ENCODE measurements at regions not wholly inside any gene's neighbourhood (a gene's known extent, or its start where the extent isn't known, plus 50 kb on each side); places are given as distances from the start of the nearest gene placed in this dataset.
"Not testable (repeated sequence)": the region's sequence is repeated elsewhere in the genome, so short reads cannot be mapped to it uniquely, and the experiment has no call there.

DNA sequence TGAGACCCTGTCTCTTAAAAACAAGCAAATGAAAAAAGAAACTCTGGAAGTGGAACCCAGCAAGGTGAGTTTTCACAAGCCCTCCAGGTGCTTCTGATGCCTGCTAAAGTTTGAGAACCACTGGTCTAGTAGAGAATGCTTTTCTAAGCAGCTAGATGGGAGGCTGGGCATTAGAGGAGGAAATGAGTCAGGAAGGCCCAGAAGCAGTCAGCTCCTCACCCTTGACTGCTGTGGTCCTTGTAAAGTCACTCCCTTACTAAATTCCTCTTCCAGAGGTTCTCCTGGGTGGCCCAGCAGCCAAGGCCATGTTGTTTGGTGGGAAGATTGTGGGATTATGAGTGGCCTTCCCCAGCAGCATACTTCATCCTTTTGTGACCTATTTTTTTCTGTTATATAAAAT, 52.0 kb upstream of the FYN start:
- DNase-seq (ENCODE audit: low read depth): no peak

DNA sequence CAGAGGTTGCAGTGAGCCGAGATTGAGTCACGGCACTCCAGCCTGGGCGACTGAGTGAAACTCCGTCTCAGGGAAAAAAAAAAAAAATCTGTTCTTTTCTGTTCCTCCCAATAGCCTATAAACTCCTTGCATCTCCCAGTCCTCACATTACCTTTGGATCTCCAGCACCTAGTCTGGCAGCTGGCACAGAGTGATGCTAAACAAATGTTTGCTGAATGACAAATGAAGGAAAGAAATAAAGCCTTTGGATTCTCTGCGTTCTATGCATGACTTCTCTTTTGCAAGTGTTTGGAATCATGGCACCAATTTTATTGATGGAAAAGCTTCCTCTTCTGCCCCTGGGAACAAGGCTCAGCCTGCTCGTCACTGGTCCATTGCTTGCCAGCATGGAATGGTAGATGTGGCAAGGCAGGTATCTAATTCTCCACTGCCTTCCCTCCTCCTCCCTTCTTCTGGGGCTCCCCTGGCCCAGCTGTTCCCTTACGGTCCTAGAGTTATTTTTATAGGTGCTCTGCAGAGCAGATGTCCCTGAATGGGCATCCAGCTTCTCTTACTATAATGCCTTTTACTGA, 53.6 kb upstream of the FYN start:
- DNase-seq (ENCODE audit: low read depth): no peak

DNA sequence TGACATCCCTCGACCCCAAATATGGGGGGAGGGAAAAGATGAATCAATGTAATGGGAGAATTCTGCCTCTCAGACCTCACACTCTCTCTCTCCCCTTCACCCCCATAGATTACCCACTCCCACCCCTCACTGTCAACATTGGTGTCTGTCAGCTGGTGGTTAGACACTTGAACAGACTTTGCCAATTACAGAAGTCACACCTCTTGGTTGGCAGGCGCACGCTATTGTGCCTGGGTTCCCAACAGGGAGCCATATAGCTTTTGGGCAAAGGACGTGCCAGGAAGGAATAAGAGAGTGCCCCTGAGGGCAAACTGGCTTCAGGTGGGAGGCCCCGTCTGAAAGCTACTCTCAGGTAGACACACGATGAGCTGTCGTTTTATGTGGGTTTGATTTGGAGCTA, 54.1 kb upstream of the FYN start:
- DNase-seq (ENCODE audit: low read depth): no peak

DNA sequence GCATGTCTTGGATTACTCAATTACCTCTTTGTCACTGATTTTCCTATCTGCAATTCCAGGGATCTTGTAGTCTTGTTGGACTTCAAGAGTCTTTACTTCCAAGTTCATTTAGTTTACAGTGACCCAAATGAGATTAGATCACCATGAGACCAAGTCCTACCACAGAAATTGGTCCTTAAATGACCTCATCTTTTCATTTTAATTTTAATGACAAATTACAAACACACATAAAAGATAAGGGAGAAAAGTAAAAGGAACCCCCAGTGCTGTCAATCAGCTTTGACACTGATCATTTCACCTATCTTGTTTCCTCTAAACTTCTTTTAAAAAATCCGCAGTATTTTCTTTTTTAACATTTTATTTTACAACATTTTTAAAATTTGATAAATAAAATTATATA, 54.9 kb upstream of the FYN start:
- DNase-seq (ENCODE audit: low read depth): no peak

DNA sequence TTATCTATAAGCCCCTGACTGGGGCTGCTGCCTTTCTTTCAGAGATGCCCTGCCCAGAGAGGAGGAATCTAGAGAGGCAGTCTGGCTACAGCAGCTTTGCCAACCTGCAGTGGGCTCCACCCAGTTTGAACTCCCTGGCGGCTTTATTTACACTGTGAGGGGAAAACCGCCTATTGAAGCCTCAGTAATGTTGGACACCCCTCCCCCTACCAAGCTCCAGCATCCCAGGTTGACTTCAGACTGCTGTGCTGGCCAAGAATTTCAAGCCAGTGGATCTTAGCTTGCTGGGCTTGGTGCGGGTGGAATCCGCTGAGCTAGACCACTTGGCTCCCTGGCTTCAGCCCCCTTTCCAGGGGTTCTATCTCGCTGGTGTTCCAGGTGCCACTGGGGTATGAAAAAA, 61.4 kb upstream of the FYN start:
- not testable (repeated sequence) for DNase-seq (ENCODE audit: low read depth)

DNA sequence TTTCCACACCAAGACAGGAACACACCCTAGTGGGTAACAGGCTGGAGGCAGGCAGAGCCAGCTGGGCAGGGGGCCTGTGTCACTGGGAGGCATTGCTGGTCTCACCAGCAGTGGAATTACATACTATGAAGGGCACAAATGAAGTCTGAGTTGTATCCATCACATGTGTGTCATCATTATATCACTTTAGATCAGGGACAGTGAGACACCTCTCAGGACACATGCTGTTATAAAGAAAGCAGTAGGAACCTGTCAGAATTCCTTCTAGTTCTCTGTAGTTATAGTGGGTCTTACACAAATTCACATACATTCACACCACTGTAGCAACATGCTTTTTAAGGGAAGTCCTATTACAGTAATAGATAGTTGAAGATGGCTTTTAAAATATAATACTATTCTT, 63.5 kb upstream of the FYN start:
- no peak for DNase-seq (ENCODE audit: low read depth)

DNA sequence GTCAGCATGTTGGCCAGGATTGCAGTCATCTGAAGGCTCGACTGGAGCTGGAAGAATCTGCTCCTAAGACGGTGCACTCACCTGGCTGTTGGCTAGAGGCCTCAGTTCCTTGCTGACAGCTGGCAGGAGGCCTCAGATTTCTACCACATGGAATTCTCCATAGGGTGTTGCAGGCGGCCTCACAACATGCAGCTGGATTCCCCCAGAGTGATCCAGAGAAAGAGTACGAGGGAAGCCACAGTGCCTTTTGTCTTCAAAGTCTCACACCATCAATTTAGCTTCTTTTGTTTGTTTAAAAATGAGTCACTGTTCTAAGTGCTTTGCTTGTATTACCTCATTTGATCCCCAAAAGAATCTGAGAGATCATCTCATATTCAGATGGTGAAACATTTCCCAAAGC, 65.5 kb upstream of the FYN start:
- peak; percentile 64 for DNase-seq (ENCODE audit: low read depth)

DNA sequence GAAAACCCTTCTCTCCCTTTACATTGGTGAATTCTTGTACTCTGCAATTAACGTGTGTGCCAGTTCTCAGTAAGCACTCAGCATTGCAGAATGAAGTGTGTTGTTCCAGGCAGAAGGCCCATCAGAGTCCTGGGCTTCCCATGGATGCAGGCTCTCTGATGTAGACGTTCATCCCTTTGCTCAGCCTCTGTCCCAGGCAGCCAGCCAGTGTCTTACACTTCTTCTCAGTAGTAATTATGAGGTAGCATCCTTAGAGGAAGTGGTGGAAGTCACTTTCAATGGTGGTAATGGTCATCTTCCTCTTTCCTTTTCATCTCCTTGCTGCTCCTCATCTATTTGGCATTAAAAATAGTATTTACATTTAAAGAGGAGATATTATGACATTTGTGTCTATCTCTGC, 66.7 kb upstream of the FYN start:
- DNase-seq (ENCODE audit: low read depth): no peak

DNA sequence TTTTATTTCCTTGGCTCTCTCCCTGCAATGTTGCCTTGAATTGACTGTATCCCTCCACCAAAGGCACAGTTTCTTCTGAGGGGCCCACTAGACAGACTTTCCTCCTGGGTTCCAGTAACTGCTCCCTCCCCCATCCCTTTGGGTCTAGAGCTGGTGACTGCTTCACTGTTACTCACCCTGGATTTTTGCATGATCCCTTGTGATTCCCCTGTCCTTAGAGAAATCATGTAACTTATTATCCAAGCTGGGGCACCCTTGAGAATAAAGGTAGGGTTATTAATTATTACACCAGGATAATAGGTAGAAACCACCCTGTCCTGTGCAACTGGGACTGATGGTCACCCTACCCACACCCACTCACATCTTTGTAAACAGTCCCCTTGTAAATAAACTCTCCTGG, 67.5 kb upstream of the FYN start:
- no peak for DNase-seq (ENCODE audit: low read depth)

DNA sequence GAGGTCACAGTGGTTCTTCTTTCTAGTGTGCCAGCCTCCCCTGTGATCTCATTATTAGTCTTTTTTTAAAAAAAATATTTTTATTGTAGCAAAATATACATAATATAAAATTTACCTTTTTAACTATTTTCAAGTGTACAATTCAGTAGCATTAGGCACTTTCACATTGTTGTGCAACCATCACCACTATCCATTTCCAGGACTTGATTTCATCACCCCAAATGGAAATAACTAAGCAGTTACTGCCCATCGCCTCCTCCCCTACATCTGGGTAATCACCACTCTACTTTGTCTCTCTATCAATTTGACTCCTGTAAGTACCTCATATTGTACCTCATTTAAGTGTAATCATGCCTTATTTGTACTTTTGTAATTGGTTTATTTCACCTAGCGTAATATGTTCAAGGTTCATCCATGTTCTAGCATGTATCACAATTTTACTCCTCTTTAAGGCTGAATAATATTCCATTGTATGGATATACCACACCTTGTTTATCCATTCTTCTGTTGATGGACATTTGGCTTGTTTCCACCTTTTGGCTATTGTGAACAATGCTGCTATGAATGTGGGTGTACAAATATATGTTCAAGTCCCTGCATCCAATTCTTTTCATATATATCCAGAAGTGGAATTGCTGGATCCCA, 68.6 kb upstream of the FYN start:
- no peak for DNase-seq (ENCODE audit: low read depth)

DNA sequence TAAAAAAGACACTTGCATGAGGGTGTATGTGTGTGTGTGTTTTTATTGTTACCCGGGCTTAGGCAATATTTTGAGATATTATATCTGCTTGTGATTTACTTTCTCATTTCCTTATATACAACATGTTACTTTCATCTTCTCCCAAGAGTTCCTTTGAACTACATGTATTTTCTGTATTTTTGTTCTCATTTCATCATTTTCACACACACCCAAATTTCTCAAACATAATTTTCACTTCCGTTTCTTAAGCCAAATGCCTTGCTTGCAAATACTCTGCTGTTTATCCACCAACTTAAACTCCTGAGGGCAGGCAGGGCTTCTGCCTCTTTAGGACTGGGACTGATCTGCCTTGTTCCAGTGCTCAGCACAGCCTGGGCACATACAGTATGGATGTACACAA, 69.3 kb upstream of the FYN start:
- no peak for DNase-seq (ENCODE audit: low read depth)

DNA sequence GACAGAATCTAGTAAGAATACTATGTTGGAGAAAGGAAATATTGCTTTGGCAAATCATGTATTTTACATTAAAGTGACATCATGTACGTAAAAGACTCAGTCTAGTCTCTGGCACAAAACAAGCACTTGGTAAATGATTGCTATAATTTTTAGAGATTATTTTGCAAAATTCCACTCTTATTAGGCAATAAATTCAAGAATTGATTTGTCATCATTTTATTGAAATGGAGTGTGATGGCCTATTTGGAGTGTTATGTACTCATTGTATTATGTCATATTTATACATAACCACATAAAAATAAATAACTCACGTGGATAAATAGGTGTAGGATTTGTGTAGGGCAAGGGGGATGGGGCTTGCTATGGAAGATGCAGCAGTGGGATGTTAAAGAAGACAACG, 70.0 kb upstream of the FYN start:
- no peak for DNase-seq (ENCODE audit: low read depth)

DNA sequence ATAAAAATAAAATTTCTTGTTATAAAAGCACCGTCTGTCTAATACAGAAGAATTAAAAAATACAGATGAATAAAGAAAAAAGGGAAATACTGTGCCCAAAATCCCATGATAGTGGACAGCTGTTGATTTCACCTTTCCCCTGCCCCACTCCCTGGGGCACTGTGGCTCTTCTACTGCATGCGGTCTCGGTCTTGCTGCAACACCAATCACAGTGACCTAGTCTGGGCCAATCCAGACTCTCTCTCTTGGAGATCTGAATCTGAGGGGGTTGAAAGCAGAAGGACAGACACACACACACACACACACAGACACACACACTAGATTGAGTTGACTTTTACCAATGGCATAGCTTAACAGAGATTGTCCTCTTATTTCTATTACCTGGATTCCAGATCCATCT, 70.5 kb upstream of the FYN start:
- no peak for DNase-seq (ENCODE audit: low read depth)

DNA sequence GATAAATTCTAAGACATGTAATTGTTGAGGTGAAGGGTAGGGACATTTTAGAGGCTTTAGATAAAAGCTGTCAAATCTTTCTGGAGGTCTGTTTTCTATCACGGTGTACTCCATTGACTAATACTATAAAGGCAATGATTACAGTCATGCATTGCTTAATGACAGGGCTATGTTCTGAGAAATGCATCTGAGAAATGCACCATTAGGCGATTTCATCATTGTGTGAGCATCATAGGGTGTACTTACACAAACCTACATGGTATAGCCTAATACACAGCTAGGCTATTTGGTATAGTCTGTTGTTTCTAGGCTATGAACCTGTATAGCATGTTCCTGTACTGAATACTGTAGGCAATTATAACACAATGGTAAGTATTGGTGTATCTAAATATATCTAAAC, 71.3 kb upstream of the FYN start:
- DNase-seq (ENCODE audit: low read depth): no peak

DNA sequence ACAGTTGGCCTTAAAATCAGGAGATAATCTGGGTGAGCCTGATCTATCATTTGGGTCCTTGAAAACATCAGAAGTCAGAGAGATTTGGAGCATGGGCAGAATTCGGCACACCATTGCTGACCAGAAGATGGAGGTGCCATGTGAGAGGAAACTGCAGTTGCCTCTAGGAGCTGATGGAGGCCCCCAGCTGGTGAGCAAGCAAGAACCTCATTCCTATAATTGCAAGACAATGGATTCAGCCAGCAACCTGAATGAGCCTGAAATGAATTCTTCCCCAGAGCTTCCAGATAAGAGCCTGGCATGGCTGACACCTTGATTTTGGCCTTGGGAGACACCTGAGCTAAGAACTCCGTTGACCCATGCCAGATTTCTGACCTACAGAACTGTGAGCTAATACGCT, 76.3 kb upstream of the FYN start:
- no peak for DNase-seq (ENCODE audit: low read depth)

DNA sequence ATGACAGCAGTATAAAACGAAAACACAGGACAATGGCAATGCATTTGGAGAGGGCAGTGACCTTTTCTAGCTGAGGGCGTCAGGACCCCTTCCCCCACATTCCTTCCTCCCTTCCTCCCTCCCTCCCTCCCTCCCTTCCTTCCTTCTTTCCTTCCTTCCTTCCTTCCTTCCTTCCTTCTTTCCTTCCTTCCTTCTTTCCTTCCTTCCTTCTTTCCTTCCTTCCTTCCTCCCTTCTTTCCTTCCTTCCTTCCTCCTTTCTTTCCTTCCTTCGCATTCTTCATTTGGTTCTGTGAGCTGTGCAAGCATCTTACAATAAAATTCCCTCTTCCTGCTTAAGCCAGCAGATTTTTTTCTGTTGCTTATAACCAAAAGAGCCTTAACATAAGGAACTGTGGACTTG, 76.7 kb upstream of the FYN start:
- not testable (repeated sequence) for DNase-seq (ENCODE audit: low read depth)

DNA sequence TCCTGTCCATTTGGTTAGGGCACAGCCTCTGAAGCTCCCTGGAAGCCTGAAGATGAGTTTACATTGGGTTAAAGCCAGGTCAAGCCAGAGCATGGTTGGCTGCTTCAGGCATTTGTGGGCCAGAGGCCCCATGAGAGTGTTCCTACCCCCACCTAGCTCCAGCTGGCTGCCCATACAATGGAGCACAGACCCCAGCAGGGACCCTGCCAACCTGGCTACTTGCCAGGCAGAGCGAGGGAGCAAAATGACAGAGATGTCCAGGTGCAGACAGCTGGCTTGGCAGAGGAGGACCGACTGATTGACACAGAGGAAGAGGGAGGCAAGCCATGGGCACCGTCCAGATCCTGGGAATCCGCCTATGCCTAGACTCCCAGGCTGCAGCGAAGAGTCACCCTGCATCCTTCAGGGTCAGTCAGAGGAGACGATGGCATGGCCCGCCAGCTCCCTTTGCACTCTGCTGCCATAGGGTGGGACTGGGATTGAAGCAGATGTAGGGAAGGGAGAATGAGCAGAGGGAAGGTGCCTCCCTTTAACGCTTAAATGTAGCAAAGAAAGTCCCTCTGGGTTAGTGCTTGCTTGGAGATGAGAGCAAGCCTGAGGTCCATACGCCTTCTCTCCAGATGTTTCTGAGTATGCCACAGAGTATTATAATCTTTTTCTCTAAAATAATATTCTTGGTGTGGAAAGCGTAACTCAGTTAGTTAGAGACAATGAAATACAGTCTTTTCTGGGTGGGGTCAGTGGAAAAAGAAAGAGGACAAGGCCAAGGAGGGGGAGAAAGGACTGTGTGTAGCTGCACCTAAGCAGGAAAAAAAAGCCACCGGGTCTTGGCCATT, 77.6 kb upstream of the FYN start:
- no peak for DNase-seq (ENCODE audit: low read depth)

DNA sequence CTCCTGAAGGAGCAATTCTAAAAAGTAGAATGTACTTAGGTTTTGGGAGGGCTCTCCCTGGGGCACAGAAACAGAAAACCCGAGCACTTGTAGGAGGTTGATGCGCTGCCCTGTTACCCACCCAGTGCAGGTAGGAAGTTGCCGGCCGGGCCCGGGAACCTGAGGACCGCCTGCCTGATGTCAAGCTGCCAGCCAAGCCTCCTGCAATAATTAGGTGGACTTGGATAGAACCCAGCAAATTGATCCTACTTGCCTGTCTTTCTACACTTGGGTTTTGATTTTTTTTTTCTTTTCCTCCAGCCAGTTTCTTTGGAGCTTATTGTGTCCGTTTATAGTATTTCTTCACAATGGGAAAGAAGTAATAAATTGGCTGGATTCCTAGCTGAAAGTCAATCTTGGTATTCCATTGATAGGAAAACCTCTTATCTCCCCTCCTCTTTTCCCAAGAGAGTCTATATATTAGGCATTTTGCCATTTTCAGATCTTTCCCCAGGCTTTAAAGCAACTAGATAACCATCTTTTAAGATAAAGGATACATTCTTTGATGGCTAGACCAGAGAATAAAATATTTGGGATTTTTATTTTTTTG, 78.3 kb upstream of the FYN start:
- DNase-seq (ENCODE audit: low read depth): no peak

DNA sequence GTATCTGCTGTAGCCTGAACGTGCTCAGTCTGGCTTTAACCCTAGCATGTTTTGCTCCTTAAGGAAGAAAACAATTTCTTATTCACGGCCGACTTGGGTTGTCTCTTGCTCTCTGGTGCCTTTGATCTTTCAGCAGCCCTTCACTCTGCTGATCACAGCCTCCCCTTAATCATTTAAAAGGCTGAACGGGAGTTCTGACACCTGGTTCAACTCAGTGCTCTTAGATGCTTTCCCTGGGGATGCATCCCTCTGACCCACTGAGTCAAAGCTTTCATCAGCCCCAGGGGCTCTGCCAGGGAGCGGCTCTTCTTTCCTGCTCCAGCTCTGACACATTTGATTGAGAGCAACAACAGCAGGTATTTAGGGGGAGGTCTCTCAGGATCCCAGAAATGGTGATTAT, 79.0 kb upstream of the FYN start:
- DNase-seq (ENCODE audit: low read depth): no peak

DNA sequence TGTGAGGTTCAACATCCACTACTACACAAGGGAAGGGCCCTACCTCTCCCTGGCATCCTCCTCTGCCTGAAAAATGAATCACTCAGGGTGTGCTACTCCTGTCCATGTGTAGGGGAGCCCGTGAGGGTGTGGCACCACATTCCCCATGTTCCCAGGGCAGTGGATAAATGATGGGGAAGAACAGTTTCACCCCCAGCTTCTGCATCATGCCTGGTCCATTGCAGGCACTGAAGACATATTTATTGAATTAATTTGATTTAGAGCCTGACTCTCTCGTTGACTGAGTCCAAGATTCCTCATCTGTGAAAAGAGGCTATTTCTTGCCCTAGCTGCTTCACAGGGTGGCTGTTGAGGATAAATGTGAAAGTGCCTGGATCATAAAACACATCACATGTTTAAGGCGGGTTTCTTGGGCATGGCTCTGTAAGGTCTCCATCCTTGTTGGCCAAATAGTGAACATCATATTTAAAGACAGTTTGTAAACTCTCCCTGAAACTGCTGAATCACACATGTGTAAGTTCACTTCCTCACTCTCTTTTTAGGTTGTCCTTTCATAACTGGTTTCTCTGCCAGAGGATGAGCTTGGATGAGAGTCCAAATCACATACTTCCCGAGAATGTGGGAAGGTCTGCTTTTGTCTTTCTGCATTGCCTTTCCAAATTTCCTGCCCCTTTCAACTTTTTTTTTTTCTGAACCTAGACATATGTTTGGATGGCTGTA, 79.7 kb upstream of the FYN start:
- no peak for DNase-seq (ENCODE audit: low read depth)

DNA sequence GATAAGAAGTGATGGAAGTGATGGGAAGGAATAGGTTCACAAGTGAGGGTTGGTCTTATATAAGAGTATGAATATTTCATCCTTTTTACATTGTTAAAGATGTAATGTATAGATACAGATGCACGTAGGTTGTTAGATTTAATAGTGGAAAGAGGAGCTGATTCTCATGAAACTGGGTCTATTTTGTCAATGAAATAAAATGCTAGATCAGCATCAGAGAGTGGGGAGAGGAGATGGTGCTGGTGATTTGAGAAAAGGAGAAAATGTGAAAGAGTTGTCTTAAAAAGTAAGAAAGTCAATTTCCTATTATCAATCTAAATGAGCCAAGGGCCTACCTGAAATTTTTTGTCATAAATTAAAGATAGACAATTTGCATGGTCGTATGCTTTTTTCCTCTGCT, 82.8 kb upstream of the FYN start:
- DNase-seq (ENCODE audit: low read depth): no peak

DNA sequence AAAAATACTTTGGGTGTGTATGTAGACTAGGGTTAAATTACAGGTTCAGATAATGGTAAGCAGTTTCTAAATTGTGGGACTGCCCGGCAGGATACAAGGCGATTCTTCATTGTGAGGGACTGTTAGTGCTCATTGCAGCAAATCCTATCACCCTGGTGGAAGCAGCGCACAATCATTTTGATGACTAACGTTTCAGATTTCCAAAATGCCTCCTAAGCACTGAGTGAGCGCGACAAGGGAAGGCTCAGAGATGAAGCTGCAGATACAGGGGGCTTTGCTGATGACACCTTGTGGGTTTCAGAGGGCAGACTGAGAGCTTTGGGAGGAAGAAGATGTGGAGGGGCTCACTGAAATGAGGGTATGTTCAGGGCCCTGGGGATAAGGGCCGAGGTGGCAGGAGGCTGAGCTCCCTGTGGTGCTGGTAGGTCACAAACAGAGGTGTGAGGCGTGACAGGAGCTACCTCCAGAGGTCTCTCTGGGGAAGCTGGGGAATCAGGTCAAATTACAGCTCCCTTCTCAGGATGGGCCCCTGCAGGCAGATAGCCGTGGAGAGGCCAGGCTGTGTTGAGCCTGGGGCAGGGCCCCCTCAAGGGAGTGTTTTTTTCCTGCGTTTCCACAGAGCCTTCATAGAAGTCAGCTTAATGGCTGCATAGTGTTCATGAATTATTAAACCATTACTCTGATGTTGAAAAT, 84.5 kb upstream of the FYN start:
- DNase-seq (ENCODE audit: low read depth): no peak
